ENCODE measurements at regions not wholly inside any gene's neighbourhood (a gene's known extent, or its start where the extent isn't known, plus 50 kb on each side); places are given as distances from the start of the nearest gene placed in this dataset.

DNA sequence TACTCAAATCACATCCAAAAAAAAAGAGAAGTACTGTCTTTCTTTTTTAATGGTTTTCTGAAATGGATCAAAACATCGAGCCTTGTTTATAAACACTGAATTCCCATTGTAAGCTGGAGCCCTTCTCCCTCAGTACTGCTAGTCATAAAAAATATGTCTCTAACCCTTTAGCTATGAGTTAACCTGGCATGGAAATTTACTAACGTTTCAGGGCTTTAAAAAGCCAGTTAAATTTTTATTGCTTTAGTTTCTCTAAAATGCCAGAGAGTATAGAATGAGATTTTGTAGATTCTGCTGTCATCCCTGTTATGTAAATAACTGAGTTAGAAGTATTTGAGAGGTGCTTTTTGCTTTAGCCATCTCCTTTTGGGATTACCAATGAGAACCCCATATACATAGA lies 528.3 kb downstream of the EFNB2 start:
- TF ChIP-seq, protein P1, sequence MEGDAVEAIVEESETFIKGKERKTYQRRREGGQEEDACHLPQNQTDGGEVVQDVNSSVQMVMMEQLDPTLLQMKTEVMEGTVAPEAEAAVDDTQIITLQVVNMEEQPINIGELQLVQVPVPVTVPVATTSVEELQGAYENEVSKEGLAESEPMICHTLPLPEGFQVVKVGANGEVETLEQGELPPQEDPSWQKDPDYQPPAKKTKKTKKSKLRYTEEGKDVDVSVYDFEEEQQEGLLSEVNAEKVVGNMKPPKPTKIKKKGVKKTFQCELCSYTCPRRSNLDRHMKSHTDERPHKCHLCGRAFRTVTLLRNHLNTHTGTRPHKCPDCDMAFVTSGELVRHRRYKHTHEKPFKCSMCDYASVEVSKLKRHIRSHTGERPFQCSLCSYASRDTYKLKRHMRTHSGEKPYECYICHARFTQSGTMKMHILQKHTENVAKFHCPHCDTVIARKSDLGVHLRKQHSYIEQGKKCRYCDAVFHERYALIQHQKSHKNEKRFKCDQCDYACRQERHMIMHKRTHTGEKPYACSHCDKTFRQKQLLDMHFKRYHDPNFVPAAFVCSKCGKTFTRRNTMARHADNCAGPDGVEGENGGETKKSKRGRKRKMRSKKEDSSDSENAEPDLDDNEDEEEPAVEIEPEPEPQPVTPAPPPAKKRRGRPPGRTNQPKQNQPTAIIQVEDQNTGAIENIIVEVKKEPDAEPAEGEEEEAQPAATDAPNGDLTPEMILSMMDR (IDR thresholded peaks at IDR 0.05): no peak
- no peak for TF ChIP-seq POLR2A (IDR thresholded peaks at IDR 0.05)
